ENCODE measurements at regions not wholly inside any gene's neighbourhood (a gene's known extent, or its start where the extent isn't known, plus 50 kb on each side); places are given as distances from the start of the nearest gene placed in this dataset.

DNA sequence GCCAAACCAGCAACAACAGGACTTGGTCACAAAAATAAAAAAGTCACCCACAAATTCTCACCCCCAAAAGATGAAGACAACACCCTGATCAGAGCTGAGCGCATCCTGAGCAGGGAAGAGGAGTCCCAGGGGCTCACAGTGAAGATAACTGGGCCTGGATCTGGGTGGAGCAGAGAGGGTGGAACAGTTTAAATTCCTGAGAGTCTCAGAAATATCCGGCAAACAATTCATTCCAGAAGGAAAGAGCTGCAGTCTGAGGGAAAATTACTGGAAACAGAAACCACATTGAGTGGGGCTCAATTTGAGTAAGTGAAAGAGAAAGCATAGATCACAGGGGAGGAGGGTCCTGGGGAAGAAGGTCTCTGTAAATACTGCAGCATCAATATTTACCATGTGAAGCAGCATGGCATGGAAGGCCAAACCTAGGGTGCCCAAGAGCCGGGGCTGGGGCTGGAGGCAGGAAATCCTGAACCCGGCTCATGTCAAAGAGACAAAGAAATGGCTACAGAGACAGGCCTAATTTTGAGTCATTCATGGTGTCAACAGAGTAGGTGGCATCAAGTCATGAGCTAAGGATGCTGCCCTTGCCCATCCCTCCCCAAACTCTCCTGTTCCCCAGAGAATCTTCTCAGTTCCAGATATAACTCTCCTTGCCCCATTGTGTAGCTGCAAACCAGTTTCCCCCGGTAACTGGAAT is 61.4 kb upstream of the ZBTB7C start:
- TF ChIP-seq POLR2A (IDR thresholded peaks at IDR 0.05; ENCODE audit: low read depth, low read length) = no peak
- TF ChIP-seq JUN (IDR thresholded peaks at IDR 0.05; ENCODE audit: borderline replicate concordance, insufficient read depth, insufficient read length, low read depth) = no peak
- TF ChIP-seq, protein P1, sequence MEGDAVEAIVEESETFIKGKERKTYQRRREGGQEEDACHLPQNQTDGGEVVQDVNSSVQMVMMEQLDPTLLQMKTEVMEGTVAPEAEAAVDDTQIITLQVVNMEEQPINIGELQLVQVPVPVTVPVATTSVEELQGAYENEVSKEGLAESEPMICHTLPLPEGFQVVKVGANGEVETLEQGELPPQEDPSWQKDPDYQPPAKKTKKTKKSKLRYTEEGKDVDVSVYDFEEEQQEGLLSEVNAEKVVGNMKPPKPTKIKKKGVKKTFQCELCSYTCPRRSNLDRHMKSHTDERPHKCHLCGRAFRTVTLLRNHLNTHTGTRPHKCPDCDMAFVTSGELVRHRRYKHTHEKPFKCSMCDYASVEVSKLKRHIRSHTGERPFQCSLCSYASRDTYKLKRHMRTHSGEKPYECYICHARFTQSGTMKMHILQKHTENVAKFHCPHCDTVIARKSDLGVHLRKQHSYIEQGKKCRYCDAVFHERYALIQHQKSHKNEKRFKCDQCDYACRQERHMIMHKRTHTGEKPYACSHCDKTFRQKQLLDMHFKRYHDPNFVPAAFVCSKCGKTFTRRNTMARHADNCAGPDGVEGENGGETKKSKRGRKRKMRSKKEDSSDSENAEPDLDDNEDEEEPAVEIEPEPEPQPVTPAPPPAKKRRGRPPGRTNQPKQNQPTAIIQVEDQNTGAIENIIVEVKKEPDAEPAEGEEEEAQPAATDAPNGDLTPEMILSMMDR (IDR thresholded peaks at IDR 0.05; ENCODE audit: extremely low read depth in 1 of 2, insufficient read depth in 1 of 2, low read depth in 1 of 2, low read length in 2 of 2) = no peak
- TF ChIP-seq POLR2AphosphoS5 (IDR thresholded peaks at IDR 0.05; ENCODE audit: insufficient read depth, low read depth, low read length) = no peak
- no peak for TF ChIP-seq EZH2 (IDR thresholded peaks at IDR 0.05; ENCODE audit: borderline replicate concordance, low read depth, low read length, severe bottlenecking)
- TF ChIP-seq MYC (IDR thresholded peaks at IDR 0.05; ENCODE audit: low read depth, low read length) = no peak
- TF ChIP-seq GATA2 (IDR thresholded peaks at IDR 0.05; ENCODE audit: insufficient read depth, insufficient read length, low read depth, low read length) = no peak
- TF ChIP-seq MAX (IDR thresholded peaks at IDR 0.05; ENCODE audit: insufficient read depth, insufficient read length) = no peak
- no peak for TF ChIP-seq FOS (IDR thresholded peaks at IDR 0.05; ENCODE audit: borderline replicate concordance, insufficient read depth, low read length)

Data from endothelial cell of umbilical vein (primary cell).